Trophoblast cell (in vitro differentiated cells and primary cell): ENCODE measurements at regions not wholly inside any gene's neighbourhood (a gene's known extent, or its start where the extent isn't known, plus 50 kb on each side); places are given as distances from the start of the nearest gene placed in this dataset.
"Not testable (repeated sequence)": the region's sequence is repeated elsewhere in the genome, so short reads cannot be mapped to it uniquely, and the experiment has no call there.

Experiments
- DNase-seq, 2 donors: peaks; one replicate each; pipeline ENCODE4 v3.0.0-alpha.2; 2016
- H2AFZ ChIP-seq: 2 replicates; pipeline ENCODE4 v1.6.1; 2013; ENCODE audit warnings: low read length, moderate library complexity, mild to moderate bottlenecking; ENCODE audit not compliant: insufficient read depth, poor library complexity
- H2AK5ac ChIP-seq: 2 replicates; pipeline ENCODE4 v1.6.1; 2013; ENCODE audit warnings: mild to moderate bottlenecking, low read length
- H2BK120ac ChIP-seq: 2 replicates; pipeline ENCODE4 v1.6.1; 2013; ENCODE audit warnings: low read length, mild to moderate bottlenecking, moderate library complexity; ENCODE audit not compliant: insufficient read depth, poor library complexity
- H2BK12ac ChIP-seq: 2 replicates; pipeline ENCODE4 v1.6.1; 2013; ENCODE audit warnings: mild to moderate bottlenecking, low read length, moderate library complexity
- H2BK5ac ChIP-seq: 2 replicates; pipeline ENCODE4 v1.6.1; 2013; ENCODE audit warnings: low read length, low read depth, moderate library complexity, mild to moderate bottlenecking; ENCODE audit not compliant: poor library complexity
- H3K14ac ChIP-seq: 2 replicates; pipeline ENCODE4 v1.6.1; 2013; ENCODE audit warnings: mild to moderate bottlenecking, low read length
- H3K18ac ChIP-seq: 2 replicates; pipeline ENCODE4 v1.6.1; 2013; ENCODE audit warnings: mild to moderate bottlenecking, low read length
- H3K23ac ChIP-seq: 2 replicates; pipeline ENCODE4 v1.6.1; 2013; ENCODE audit warnings: low read length
- H3K27ac ChIP-seq: 2 replicates; pipeline ENCODE4 v1.5.1; 2013; ENCODE audit warnings: low read depth, mild to moderate bottlenecking, inconsistent platforms, low read length, moderate library complexity
- H3K27me3 ChIP-seq: 2 replicates; pipeline ENCODE4 v1.6.1; 2013; ENCODE audit warnings: inconsistent platforms, mild to moderate bottlenecking, low read length, moderate library complexity; ENCODE audit not compliant: insufficient read depth
- H3K36me3 ChIP-seq, 2 experiments: 1 replicate in 1 of 2; 2 replicates in 1 of 2; pipeline ENCODE4 v1.6.1; 2013; ENCODE audit warnings: low read length in 2 of 2, mild to moderate bottlenecking in 2 of 2, moderate library complexity in 1 of 2; ENCODE audit not compliant: insufficient read depth in 2 of 2, control insufficient read depth in 1 of 2
- H3K4ac ChIP-seq: 2 replicates; pipeline ENCODE4 v1.6.1; 2013; ENCODE audit warnings: low read depth, mild to moderate bottlenecking, low read length, moderate library complexity
- H3K4me1 ChIP-seq, 2 experiments: 1 replicate in 1 of 2; 2 replicates in 1 of 2; pipeline ENCODE4 v1.6.1; 2013; ENCODE audit warnings: low read length in 2 of 2, mild to moderate bottlenecking in 2 of 2, moderate library complexity in 1 of 2; ENCODE audit not compliant: insufficient read depth in 2 of 2, control insufficient read depth in 1 of 2
- H3K4me2 ChIP-seq: 2 replicates; pipeline ENCODE4 v1.6.1; 2013; ENCODE audit warnings: inconsistent platforms, mild to moderate bottlenecking, low read length, moderate library complexity
- H3K4me3 ChIP-seq: 2 replicates; pipeline ENCODE4 v1.5.1; 2013; ENCODE audit warnings: mild to moderate bottlenecking, low read depth, low read length, inconsistent platforms
- H3K79me1 ChIP-seq: one replicate; pipeline ENCODE4 v1.6.1; 2013; ENCODE audit warnings: low read length
- H3K79me2 ChIP-seq: 2 replicates; pipeline ENCODE4 v1.6.1; 2013; ENCODE audit warnings: low read length, mild to moderate bottlenecking; ENCODE audit not compliant: control insufficient read depth, insufficient read depth, poor library complexity
- H3K9ac ChIP-seq: 2 replicates; pipeline ENCODE4 v1.6.1; 2013; ENCODE audit warnings: mild to moderate bottlenecking, low read length
- H3K9me3 ChIP-seq: 2 replicates; pipeline ENCODE4 v1.6.1; 2013; ENCODE audit warnings: low read depth, mild to moderate bottlenecking, control low read depth, inconsistent platforms, low read length; ENCODE audit not compliant: insufficient read depth
- H4K12ac ChIP-seq: 2 replicates; pipeline ENCODE4 v1.6.1; 2013; ENCODE audit warnings: low read depth, mild to moderate bottlenecking, low read length, moderate library complexity
- H4K8ac ChIP-seq: 2 replicates; pipeline ENCODE4 v1.6.1; 2013; ENCODE audit warnings: low read depth, mild to moderate bottlenecking, low read length, moderate library complexity
- H4K91ac ChIP-seq: one replicate; pipeline ENCODE4 v1.6.1; 2013; ENCODE audit warnings: low read depth, mild to moderate bottlenecking, low read length, moderate library complexity
- WGBS: extraction: QIAGEN DNeasy Blood & Tissue Kit; methylation state at CpG from one replicate; pipeline ENCODE4 v1.1.7; 2013; ENCODE audit warnings: missing lambda C conversion rate; ENCODE audit not compliant: insufficient read length, insufficient coverage; ENCODE audit errors: extremely low coverage; 5-methylcytosine and 5-hydroxymethylcytosine counted together

DNA sequence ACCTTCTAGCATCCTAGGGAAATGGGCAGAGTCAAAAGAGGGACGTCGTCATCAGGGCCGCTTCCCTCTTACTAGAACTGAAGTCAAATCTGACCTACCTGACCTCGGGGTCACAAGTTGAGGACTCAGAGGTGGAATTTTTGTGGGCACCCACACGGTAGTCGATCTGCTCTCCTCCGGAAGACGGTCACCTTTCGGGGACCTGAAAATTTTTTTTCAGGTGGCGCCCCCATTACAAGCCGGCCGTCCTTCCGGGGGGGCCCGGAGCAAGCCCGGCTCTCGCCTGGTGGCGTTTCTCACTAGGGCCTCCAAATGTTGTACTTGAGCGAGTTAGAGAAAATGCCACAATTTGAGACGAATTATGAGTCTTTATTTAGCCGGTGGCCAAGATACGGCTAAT, 157.5 kb upstream of the FRG2C start:
- Histone ChIP-seq H3K79me1 (no peaks in the 10 kb centered on the region), H3K18ac (no peak overlapping the region), H2AFZ (no peak overlapping the region), H2BK120ac (no peak overlapping the region), H4K91ac (no peak overlapping the region), H3K4ac (no peak overlapping the region), H2AK5ac (no peak overlapping the region), H3K36me3 (no peaks in the 10 kb centered on the region), H3K79me2 (no peaks in the 10 kb centered on the region), H4K8ac (no peak overlapping the region), H2BK5ac (no peak overlapping the region), H3K4me1 (no peaks in the 10 kb centered on the region), H3K9ac (no peak overlapping the region), H2BK12ac (no peak overlapping the region), H3K27me3 (no peaks in the 10 kb centered on the region), H3K14ac (no peak overlapping the region), H3K27ac (no peak overlapping the region), H3K4me3 (no peak overlapping the region), H3K9me3 (no peaks in the 10 kb centered on the region), H3K23ac (no peak overlapping the region), H3K4me2 (no peak overlapping the region), H4K12ac (no peak overlapping the region)
- no CpG with 5 or more reads among the region's 21 CpGs for WGBS
- DNase-seq = no peak

DNA sequence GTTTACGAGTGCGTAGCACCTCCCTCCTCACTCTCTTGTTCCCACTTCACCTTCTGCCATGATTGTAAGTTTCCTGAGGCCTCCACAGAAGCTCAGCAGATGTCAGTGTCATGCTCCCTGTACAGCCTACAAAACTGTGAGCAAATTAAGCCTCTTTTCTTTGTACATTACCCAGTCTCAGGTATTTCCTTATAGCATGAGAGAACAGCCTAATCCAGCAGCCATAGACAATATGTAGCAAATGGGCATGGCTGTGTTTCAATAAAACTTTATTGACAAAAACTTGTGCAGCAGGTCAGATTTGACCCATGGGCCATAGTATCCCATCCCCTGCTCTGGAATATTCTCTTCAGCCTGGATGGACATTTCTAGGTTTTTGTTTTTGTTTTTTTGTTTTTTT, 156.2 kb upstream of the FRG2C start:
- not testable (repeated sequence) for H3K79me2 ChIP-seq, H3K18ac ChIP-seq, H3K4me1 ChIP-seq, H3K79me1 ChIP-seq, H3K36me3 ChIP-seq, H3K27me3 ChIP-seq, H2BK120ac ChIP-seq, H3K14ac ChIP-seq, H3K23ac ChIP-seq, H3K4me2 ChIP-seq, H3K4ac ChIP-seq, H3K9me3 ChIP-seq, H3K9ac ChIP-seq, H2BK12ac ChIP-seq, H2AK5ac ChIP-seq, H4K8ac ChIP-seq, H2AFZ ChIP-seq, H4K91ac ChIP-seq, H3K4me3 ChIP-seq, H4K12ac ChIP-seq, H3K27ac ChIP-seq, DNase-seq, H2BK5ac ChIP-seq
- no CpG with 5 or more reads among the region's 2 CpGs for WGBS

DNA sequence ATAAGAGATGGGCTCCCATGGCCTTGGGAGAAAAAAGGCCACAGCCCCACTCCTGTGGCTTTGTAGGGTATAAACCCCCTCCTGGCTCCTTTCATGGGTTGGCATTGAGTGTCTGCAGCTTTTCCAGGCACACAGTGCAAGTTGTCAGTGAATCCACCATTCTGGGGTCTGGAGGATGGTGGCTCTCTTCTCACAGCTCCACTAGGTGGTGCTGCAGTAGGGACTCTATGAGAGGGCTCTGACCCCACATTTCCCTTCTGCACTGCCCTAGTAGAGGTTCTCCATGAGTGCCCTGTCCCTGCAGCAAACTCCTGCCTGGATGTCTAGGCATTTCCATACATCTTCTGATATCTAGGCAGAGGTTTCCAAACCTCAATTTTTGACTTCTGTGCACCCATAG, 136.5 kb upstream of the FRG2C start:
- not testable (repeated sequence) for H4K91ac ChIP-seq, H4K12ac ChIP-seq, H3K23ac ChIP-seq, H2BK12ac ChIP-seq, H3K4me2 ChIP-seq, H3K27ac ChIP-seq, DNase-seq, H4K8ac ChIP-seq, H3K9ac ChIP-seq, H3K14ac ChIP-seq, H2BK5ac ChIP-seq, H3K79me2 ChIP-seq, H3K4ac ChIP-seq, H3K27me3 ChIP-seq, H3K4me3 ChIP-seq, H2AFZ ChIP-seq, H2AK5ac ChIP-seq, H3K4me1 ChIP-seq, H3K36me3 ChIP-seq, H3K9me3 ChIP-seq, H2BK120ac ChIP-seq, H3K79me1 ChIP-seq, H3K18ac ChIP-seq

DNA sequence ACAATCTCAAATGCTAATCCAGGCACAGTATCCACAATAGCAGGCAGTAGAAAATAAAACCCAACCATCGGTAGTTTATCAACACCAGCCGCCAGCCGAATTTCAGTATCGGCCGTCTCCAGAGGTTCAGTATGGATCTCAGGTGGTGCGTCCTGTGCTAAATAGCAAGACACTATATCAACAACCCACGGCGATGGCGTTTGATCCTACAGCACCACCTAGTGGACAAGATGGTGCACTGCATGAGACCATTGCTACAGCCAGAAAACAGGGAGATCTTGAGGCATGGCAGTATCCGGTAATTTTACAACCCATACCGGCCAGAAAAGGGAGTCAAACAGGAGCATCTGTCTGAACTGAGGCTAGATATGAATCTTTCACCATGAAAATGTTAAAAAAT, 112.0 kb upstream of the FRG2C start:
- H3K27ac ChIP-seq, H3K36me3 ChIP-seq, H2BK5ac ChIP-seq, H3K18ac ChIP-seq, H4K12ac ChIP-seq, H3K4me3 ChIP-seq, H3K27me3 ChIP-seq, H2BK12ac ChIP-seq, H3K4me1 ChIP-seq, H3K79me1 ChIP-seq, H3K14ac ChIP-seq, H2BK120ac ChIP-seq, H3K4ac ChIP-seq, H4K8ac ChIP-seq, H3K9me3 ChIP-seq, H2AK5ac ChIP-seq, H2AFZ ChIP-seq, H3K4me2 ChIP-seq, H3K23ac ChIP-seq, H4K91ac ChIP-seq, H3K79me2 ChIP-seq, H3K9ac ChIP-seq: not testable (repeated sequence)
- WGBS = no CpG with 5 or more reads among the region's 11 CpGs
- peak; percentile 51 to 82 for DNase-seq

DNA sequence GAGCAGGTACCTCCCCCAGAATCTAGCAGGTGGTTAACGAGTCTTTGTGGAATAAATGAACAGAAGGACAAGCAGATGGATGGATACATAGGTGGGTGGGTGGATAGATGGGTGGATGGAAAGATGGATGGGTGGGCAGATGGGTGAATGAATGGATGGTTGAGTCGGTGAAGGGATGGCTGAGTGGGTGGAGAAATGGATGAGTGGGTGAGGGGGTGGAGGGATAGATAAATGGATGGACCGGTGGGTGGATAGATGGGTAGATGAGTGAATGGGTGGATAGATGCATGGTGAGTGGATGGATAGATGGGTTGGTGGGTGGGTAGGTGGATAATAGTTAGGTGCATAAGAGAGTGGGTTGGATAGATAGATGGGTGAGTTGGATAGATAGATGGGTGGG, 99.7 kb upstream of the FRG2C start:
- no CpG with 5 or more reads among the region's 3 CpGs for WGBS
- not testable (repeated sequence) for H4K91ac ChIP-seq, H4K12ac ChIP-seq, H3K9ac ChIP-seq, H3K18ac ChIP-seq, H3K23ac ChIP-seq, H3K9me3 ChIP-seq, H3K79me2 ChIP-seq, H3K4me2 ChIP-seq, H2BK12ac ChIP-seq, H3K27me3 ChIP-seq, H2AK5ac ChIP-seq, H3K4ac ChIP-seq, H3K36me3 ChIP-seq, H3K14ac ChIP-seq, H3K79me1 ChIP-seq, H2AFZ ChIP-seq, H4K8ac ChIP-seq, H2BK5ac ChIP-seq, DNase-seq, H2BK120ac ChIP-seq, H3K27ac ChIP-seq, H3K4me1 ChIP-seq, H3K4me3 ChIP-seq
